H9 (cell line): ENCODE measurements at regions not wholly inside any gene's neighbourhood (a gene's known extent, or its start where the extent isn't known, plus 50 kb on each side); places are given as distances from the start of the nearest gene placed in this dataset.

Experiments
- DNase-seq: peaks from one replicate; pipeline ENCODE4 v3.0.0-alpha.2; 2017
- H2AFZ ChIP-seq: one replicate; pipeline ENCODE4 v1.6.1; 2013; ENCODE audit warnings: mild to moderate bottlenecking, low read length, control low read depth, moderate library complexity
- H2AK5ac ChIP-seq: 2 replicates; pipeline ENCODE4 v1.6.1; 2013; ENCODE audit warnings: low read length, control low read depth, mixed read lengths; ENCODE audit not compliant: insufficient read length
- H2BK120ac ChIP-seq: one replicate; pipeline ENCODE4 v1.6.1; 2013; ENCODE audit warnings: low read depth, mild to moderate bottlenecking, low read length, control low read depth, inconsistent platforms; ENCODE audit not compliant: poor library complexity, severe bottlenecking
- H2BK12ac ChIP-seq: 2 replicates; pipeline ENCODE4 v1.6.1; 2013; ENCODE audit warnings: low read length, control low read depth, mixed read lengths, low read depth; ENCODE audit not compliant: insufficient read length
- H2BK15ac ChIP-seq: 2 replicates; pipeline ENCODE4 v1.6.1; 2013; ENCODE audit warnings: low read depth, low read length, control low read depth
- H2BK20ac ChIP-seq: one replicate; pipeline ENCODE4 v1.6.1; 2013; ENCODE audit warnings: low read depth, mild to moderate bottlenecking, low read length, control low read depth, inconsistent platforms; ENCODE audit not compliant: poor library complexity, severe bottlenecking
- H2BK5ac ChIP-seq: 2 replicates; pipeline ENCODE4 v1.6.1; 2013; ENCODE audit warnings: low read length, control low read depth, mixed read lengths; ENCODE audit not compliant: insufficient read length
- H3K14ac ChIP-seq: 2 replicates; pipeline ENCODE4 v1.6.1; 2013; ENCODE audit warnings: low read length, control low read depth; ENCODE audit not compliant: insufficient read depth
- H3K18ac ChIP-seq: 2 replicates; pipeline ENCODE4 v1.6.1; 2013; ENCODE audit warnings: low read depth, mild to moderate bottlenecking, mixed read lengths, low read length, control low read depth; ENCODE audit not compliant: insufficient read length
- H3K23ac ChIP-seq: 2 replicates; pipeline ENCODE4 v1.6.1; 2013; ENCODE audit warnings: low read length, control low read depth, mixed read lengths, low read depth; ENCODE audit not compliant: insufficient read length
- H3K23me2 ChIP-seq: 2 replicates; pipeline ENCODE4 v1.6.1; 2013; ENCODE audit warnings: low read depth, mild to moderate bottlenecking, mixed read lengths, low read length, control low read depth; ENCODE audit not compliant: insufficient read length, poor library complexity, severe bottlenecking
- H3K27ac ChIP-seq: 2 replicates; pipeline ENCODE4 v1.5.1; 2013; ENCODE audit warnings: low read length, control low read depth, mixed read lengths, low read depth; ENCODE audit not compliant: insufficient read length
- H3K27me3 ChIP-seq: 2 replicates; pipeline ENCODE4 v1.6.1; 2013; ENCODE audit warnings: low read length, control low read depth, inconsistent platforms; ENCODE audit not compliant: insufficient read depth
- H3K4ac ChIP-seq: 2 replicates; pipeline ENCODE4 v1.6.1; 2013; ENCODE audit warnings: low read depth, mild to moderate bottlenecking, control low read depth, inconsistent platforms, low read length, moderate library complexity
- H3K4me1 ChIP-seq: 2 replicates; pipeline ENCODE4 v1.6.1; 2013; ENCODE audit warnings: low read length, control low read depth, inconsistent platforms; ENCODE audit not compliant: insufficient read depth
- H3K4me2 ChIP-seq: 2 replicates; pipeline ENCODE4 v1.6.1; 2013; ENCODE audit warnings: low read length, control low read depth, mixed read lengths; ENCODE audit not compliant: insufficient read length, insufficient read depth
- H3K56ac ChIP-seq: 2 replicates; pipeline ENCODE4 v1.6.1; 2013; ENCODE audit warnings: low read depth, mild to moderate bottlenecking, mixed read lengths, low read length, control low read depth; ENCODE audit not compliant: insufficient read length
- H3K79me1 ChIP-seq: 2 replicates; pipeline ENCODE4 v1.6.1; 2013; ENCODE audit warnings: low read depth, mild to moderate bottlenecking, moderate library complexity, low read length, control low read depth, inconsistent platforms; ENCODE audit not compliant: insufficient read depth, poor library complexity, severe bottlenecking
- H3K79me2 ChIP-seq: 2 replicates; pipeline ENCODE4 v1.6.1; 2013; ENCODE audit warnings: low read length, control low read depth, inconsistent platforms; ENCODE audit not compliant: insufficient read depth
- H3K9ac ChIP-seq: 2 replicates; pipeline ENCODE4 v1.6.1; 2013; ENCODE audit warnings: low read length, control low read depth, mixed read lengths; ENCODE audit not compliant: insufficient read length; ENCODE audit errors: extremely low read depth
- H3K9me3 ChIP-seq: one replicate; pipeline ENCODE4 v1.6.1; 2013; ENCODE audit warnings: low read depth, low read length, inconsistent platforms; ENCODE audit not compliant: control insufficient read depth
- H3T11ph ChIP-seq: one replicate; pipeline ENCODE4 v1.6.1; 2013; ENCODE audit warnings: mild to moderate bottlenecking, low read length, control low read depth, inconsistent platforms
- H4K20me1 ChIP-seq: one replicate; pipeline ENCODE4 v1.6.1; 2013; ENCODE audit not compliant: control insufficient read depth, insufficient read length, insufficient read depth
- H4K5ac ChIP-seq: 2 replicates; pipeline ENCODE4 v1.6.1; 2013; ENCODE audit warnings: low read depth, mild to moderate bottlenecking, mixed read lengths, low read length, control low read depth; ENCODE audit not compliant: insufficient read length
- H4K8ac ChIP-seq: replicated peaks from 2 replicates; pipeline ENCODE4 v1.6.1; 2013; ENCODE audit warnings: low read length, control low read depth, mixed read lengths, low read depth; ENCODE audit not compliant: insufficient read length
- H4K91ac ChIP-seq: 2 replicates; pipeline ENCODE4 v1.6.1; 2013; ENCODE audit warnings: low read depth, mild to moderate bottlenecking, moderate library complexity, mixed read lengths, low read length, control low read depth; ENCODE audit not compliant: insufficient read length
- H3K27ac Mint-ChIP-seq, 3 experiments: 2 replicates in 2 of 3; 3 replicates in 1 of 3; pipeline ENCODE4 v1.8.0; 2020 to 2021; ENCODE audit warnings: mixed read lengths in 3 of 3, mild to moderate bottlenecking in 1 of 3, moderate library complexity in 1 of 3
- H3K27me3 Mint-ChIP-seq: 2 replicates; pipeline ENCODE4 v1.8.0; 2021; ENCODE audit warnings: low read depth, mild to moderate bottlenecking, moderate library complexity, mixed read lengths
- H3K36me3 Mint-ChIP-seq, 3 experiments: 2 replicates in 2 of 3; 3 replicates in 1 of 3; pipeline ENCODE4 v1.8.0; 2020 to 2021; ENCODE audit warnings: low read depth in 3 of 3, mixed read lengths in 3 of 3; ENCODE audit not compliant: insufficient read depth in 1 of 3
- H3K4me1 Mint-ChIP-seq, 2 experiments: 2 replicates each; pipeline ENCODE4 v1.8.0; 2020; ENCODE audit warnings: mixed read lengths in 2 of 2
- H3K4me3 Mint-ChIP-seq, 2 experiments: 2 replicates in 1 of 2; 3 replicates in 1 of 2; pipeline ENCODE4 v1.8.0; 2020 to 2021; ENCODE audit warnings: mild to moderate bottlenecking in 2 of 2, mixed read lengths in 2 of 2, moderate library complexity in 1 of 2
- H3K9me3 Mint-ChIP-seq, 2 experiments: 2 replicates in 1 of 2; 3 replicates in 1 of 2; pipeline ENCODE4 v1.8.0; 2020; ENCODE audit warnings: mild to moderate bottlenecking in 2 of 2, mixed read lengths in 2 of 2, moderate library complexity in 1 of 2
- CTCF ChIP-seq: fragments of 200-600 bp; sonication (generic); conservative IDR thresholded peaks from 3 replicates; pipeline ENCODE4 v1.8.0; 2021; ENCODE audit warnings: antibody characterized with exemption, mild to moderate bottlenecking

GRCh38 chr3:3356846-3357245, 177.4 kb upstream of the CRBN start:
- Histone ChIP-seq H2BK20ac (no peak overlapping the region), H2BK120ac (no peak overlapping the region), H3K23me2 (no peaks in the 10 kb centered on the region), H2AK5ac (no peak overlapping the region), H4K5ac (no peak overlapping the region), H2BK5ac (no peak overlapping the region), H3K4me1 (no peaks in the 10 kb centered on the region), H3K79me1 (no peaks in the 10 kb centered on the region), H3K14ac (no peak overlapping the region), H3T11ph (no peak overlapping the region), H4K91ac (no peak overlapping the region), H2AFZ (no peak overlapping the region), H4K20me1 (no peaks in the 10 kb centered on the region), H3K23ac (no peak overlapping the region), H3K56ac (no peak overlapping the region), H3K27me3 (no peaks in the 10 kb centered on the region), H3K9me3 (no peaks in the 10 kb centered on the region), H3K4me2 (no peak overlapping the region), H3K27ac (no peak overlapping the region), H3K4ac (no peak overlapping the region), H2BK12ac (no peak overlapping the region), H3K18ac (no peak overlapping the region), H3K79me2 (no peaks in the 10 kb centered on the region), H2BK15ac (no peak overlapping the region), H3K9ac (no peak overlapping the region), H4K8ac (no peak overlapping the region)
- H3K4me1 Mint-ChIP-seq: no peaks in the 10 kb centered on the region
- no peak overlapping the region for H3K4me3 Mint-ChIP-seq
- H3K27ac Mint-ChIP-seq: no peak overlapping the region
- no peak for TF ChIP-seq CTCF
- no peak for DNase-seq
- H3K9me3 Mint-ChIP-seq: no peaks in the 10 kb centered on the region
- H3K36me3 Mint-ChIP-seq: no peaks in the 10 kb centered on the region
- H3K27me3 Mint-ChIP-seq: no peaks in the 10 kb centered on the region; the same call in 1 of the 2 replicates
